GM21447 (cell line): ENCODE measurements at regions not wholly inside any gene's neighbourhood (a gene's known extent, or its start where the extent isn't known, plus 50 kb on each side); places are given as distances from the start of the nearest gene placed in this dataset.

Experiments used
- ATAC-seq: cut with Tn5 transposase; IDR thresholded peaks from one replicate; pipeline ENCODE4 v1.9.1; 2021; ENCODE audit not compliant: unreplicated experiment

DNA sequence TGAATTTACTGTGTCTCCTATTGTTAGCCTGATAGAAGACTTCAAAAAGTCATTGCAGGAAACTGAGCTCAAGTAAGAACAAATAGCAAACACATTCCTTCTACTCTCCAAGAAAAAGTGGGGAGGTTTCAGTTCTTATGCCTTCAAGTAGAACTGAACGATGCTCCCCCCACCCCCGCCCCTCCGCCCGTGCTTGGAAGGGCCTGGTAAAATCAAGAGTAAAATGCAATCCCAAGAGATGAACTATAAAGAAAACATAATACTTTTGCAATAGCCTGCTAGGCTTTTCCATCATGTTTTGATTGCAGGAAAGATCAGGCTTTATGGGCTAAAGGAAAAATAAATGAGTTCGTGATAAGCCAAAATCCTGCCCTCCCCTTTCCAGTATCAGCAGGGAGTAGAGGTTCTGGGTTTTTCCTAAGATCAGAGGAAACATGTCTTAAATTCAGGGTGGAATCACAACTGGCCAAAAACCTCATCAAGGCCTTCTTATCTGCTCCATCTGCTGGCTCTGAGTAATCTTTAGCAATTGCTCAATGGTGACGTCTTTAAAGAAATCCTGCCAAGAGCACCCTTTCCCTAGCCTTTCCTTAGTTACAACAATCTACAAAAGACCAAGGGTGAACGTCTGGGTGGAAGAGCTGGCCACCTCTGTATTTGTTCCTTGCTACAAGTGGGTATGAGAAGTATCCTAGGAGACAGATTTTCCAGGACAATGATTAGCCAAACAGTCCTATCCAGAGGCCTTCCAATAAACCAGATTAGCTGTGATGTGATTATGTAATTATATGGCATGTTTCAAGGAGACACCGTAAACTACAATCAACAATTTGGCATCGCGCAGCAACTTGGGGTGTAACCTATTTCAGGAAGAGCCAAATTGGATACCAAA, 66.3 kb upstream of the FAM9C start:
- no peak for ATAC-seq

DNA sequence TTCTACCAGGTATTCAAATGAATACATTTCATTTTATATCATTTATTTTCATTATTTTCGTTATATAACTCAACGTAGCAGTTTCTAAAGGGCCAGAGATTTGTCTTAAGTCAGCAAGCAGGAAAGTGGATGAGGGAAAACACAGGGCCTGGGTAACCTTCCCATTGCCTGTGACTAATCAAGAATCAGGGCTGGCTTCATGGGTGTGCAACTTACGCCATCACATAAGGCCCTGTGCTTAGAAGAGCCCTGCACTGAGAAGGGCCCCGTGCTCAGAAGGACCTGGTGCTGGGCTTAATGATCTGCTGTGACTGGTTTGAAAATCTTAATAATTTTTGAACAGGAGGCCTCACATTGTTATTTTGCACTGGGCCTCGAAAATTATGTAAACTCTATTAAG, 65.4 kb upstream of the FAM9C start:
- no peak for ATAC-seq

DNA sequence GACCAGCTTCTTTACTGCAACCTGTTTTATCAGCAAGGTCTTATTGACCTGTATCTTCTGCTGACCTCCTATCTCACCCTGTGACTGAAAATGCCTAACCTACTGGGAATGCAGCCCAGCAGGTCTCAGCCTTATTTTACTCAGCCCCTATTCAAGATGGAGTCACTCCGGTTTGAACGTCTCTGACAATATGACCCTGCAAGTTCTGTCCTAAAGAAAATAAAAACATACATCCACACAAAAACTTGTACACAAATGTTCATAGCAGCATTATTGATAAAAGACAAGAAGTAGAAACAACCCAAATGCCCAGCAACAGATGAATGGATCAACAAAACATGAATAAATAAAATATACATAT, 59.5 kb upstream of the FAM9C start:
- no peak for ATAC-seq

DNA sequence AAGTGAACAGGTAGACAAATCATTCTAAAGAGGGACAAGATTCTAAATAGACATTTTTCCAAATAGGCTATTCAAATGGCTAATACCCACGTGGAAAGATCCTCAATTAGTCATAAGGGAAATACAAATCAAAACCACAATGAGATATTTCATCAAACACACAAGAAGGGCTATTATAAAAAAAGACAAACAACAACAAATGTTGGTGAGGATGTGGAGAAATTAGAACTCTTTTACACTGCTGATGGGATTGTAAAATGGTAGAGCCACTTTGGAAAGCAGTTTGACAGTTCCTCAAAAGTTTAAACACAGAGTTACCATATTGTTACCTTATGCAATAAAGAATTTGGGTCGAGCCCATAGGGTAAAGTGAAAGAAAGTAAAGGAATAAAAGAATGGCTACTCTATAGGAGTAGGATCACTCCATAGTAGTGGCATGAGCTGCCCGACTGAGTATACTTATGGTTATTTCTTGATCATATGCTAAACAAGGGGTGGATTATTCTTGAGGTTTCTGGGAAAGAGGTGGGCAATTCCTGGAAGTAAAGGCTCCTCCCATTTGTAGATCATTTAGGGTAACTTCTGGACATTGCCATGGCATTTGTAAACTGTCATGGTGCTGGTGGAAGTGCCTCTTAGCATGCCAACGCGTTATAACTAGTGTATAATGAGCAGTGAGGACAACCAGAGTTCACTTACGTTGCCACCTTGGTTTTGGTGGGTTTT, 58.9 kb upstream of the FAM9C start:
- no peak for ATAC-seq

DNA sequence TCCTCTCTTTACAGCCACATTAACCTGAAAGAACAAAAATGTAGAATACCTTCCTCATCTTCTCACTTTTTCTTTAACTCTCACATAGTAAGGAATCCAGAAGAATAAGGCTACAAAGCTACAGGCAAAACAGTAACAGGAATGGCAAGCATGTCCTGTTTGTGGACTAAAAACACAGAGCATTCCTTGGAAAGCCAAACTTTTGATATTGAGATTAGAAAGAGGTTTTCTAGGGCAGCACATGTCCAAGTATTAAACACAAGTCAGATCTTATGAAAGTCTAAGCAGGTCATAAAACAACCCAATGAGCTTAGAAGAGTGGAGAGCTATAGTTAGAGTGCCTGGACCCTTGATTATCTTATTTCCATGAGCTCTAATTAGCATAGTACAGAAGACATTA, 58.2 kb upstream of the FAM9C start:
- no peak for ATAC-seq

DNA sequence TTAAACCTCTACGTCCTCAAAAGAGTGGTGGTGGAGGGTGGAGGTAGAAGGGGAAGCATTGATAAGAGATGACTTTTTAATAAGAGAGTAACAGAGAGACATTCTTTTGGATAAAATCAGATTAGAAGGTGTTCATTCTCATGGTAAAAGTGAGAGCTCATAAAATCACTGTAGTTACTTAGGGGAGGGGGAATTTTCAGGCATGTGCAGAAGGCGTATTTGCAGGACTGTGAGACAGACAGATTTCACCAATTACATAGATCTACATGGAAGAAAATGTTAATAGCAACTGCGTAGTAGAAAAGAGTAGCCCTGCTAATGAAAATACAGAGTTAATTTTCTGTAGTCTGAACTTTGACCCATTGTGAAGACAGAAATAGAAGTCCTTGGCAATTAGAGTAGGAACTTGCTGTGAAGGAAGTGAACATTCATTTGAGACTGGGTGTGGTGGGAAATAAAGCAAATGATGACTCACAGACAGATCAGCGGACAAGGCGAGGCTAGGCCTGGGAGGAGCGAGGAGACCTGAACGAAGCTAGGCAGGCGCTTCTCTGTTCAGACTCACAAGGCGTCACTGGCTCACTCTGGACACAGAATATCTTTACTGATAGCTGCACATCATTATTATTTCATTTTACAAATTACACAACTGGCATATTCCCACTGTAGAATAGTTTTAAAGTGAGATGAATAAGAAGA, 57.2 kb upstream of the FAM9C start:
- ATAC-seq: no peak

DNA sequence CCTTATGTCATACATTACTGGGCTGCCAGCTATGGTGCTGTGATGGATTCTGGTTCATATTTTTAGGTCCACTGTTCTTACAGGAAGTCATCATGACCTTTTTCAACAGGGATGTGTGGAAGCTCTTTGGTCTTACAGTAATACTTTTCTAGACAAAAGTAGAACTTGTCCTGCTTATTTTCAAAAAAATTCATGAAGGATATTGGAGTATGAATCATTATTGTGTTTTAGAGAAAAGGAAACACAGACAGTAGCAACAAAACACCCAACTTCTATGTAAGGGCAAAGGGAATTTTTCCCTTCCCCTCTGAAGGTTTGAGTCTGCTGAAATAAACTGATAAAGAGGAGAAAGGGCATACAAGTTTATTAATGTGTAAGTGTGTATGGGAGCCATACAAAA, 54.7 kb upstream of the FAM9C start:
- ATAC-seq: no peak

DNA sequence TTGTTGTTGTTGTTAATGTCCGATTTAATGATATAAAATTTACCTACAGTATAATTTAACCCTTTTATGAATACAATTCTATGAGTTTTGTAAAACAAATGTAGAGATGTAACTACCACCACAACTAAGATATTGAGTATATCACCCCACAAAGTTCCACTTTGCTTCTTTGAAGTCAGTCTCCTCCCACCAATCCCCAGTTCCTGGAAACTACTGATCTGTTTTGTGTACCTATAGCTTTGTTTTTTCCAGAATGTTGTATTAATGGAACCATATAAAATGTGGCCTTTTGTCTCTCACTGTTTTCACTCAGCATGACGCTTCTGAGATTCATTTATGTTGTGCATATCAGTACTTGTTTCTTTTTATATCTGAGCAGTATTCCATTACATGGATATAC, 52.3 kb upstream of the FAM9C start:
- ATAC-seq: no peak

DNA sequence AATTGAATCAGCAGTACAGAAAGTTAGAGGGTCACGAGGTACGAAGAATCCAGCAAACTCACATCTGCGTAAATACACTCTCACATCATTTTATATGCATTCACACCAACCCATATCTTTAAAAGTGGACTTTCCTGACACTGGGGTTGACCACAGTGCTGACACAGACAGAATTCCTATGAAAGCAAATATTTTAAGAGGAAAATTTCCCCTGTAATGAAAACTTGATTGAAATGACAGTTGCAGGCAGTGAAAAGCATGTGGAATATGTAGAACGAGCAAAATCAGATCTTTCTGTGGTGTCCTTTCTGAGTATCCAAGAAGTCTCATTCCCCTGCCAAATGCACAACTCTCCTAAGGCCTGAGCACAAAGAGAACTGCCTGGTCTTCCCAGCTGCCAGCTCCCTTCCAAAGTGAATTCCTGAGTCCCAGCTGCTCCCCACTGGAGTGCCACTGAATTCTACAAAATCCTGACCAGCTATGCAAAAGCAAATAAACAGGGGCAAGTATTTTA, 50.5 kb upstream of the FAM9C start:
- ATAC-seq: no peak

DNA sequence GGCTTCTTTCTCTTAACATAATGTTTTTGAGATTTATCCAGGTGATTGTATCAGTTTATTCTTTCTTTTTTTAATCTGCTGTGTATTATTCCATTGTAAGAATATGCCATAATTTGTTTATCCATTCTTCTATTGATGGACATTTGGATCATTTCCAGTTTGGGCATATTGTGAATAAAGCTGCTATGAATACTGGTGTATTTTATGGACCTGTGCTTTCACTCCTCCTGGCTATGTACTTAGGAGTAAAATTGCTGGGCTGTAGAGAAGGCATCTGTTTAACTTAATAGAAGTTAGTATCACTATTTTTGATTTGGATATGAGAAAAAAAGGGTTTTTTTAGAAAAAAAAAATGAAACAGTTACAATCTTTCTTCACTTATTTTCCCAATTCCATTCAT, 50.0 kb upstream of the FAM9C start:
- no peak for ATAC-seq
